ENCODE measurements at regions not wholly inside any gene's neighbourhood (a gene's known extent, or its start where the extent isn't known, plus 50 kb on each side); places are given as distances from the start of the nearest gene placed in this dataset.

DNA sequence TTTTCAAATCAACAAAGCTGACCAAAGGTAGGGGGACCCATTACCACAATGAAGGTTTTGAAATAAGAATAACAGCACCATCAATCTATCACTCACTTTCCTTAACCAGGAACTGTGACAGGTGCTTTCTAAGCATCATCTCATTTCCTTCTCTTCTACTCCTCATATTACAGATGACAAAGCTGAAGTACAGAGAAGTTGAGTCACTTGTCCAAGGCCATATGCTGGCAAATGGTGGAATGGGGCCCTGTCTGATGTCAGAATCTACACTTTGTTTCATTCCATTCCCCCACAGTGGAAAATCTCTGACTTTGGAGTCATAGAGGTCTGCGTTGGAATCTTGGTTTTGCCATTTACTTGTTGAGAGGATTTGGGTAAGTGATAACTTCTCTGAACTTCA, 222.5 kb upstream of the LRFN2 start:
- intact Hi-C loops (cut with DNase I; ENCODE audit: low total_unique reads) = no loop called here
- WGBS, 2 donors = 98 to 100% methylated on average over 1 of the region's 1 CpG
- H3K9me3 ChIP-seq = no peaks in the 10 kb centered on the region

DNA sequence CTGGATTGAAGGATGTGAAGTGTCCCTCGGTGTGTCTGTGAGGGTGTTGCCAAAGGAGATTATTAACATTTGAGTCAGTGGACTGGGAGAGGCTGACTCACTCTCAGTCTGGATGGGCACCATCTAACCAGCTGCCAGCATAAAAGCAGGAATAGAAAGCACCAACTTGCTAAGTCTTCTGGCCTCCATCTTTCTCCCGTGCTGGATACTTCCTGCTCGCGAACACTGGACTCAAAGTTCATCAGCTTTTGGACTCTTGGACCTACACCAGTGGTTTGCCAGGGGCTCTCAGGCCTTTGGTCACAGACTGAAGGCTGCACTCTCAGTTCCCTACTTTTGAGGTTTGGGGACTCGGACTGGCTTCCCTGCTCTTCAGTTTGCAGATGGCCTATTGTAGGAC, 220.3 kb upstream of the LRFN2 start:
- no peaks in the 10 kb centered on the region for H3K36me3 ChIP-seq (ENCODE audit: low read depth, missing control alignments)
- H3K4me1 ChIP-seq = no peaks in the 10 kb centered on the region
- H3K4me3 ChIP-seq = no peak overlapping the region
- intact Hi-C loops (cut with DNase I; ENCODE audit: low total_unique reads) = no loop called here
- H3K9me3 ChIP-seq = no peaks in the 10 kb centered on the region
- no peaks in the 10 kb centered on the region for H3K27me3 ChIP-seq
- TF ChIP-seq CTCF (IDR thresholded peaks at IDR 0.05) (no peak), POLR2A (IDR thresholded peaks at IDR 0.05) (no peak)
- DNase-seq = no peak
- WGBS, 2 donors = 81 to 93% methylated on average over 5 of the region's 5 CpGs
- H3K27ac ChIP-seq = no peak overlapping the region

More for the DNA sequence above, 222.5 kb upstream of the LRFN2 start:
- no peak for DNase-seq
- H3K36me3 ChIP-seq (ENCODE audit: low read depth, missing control alignments) = no peaks in the 10 kb centered on the region
- TF ChIP-seq CTCF (IDR thresholded peaks at IDR 0.05) = no peak
- TF ChIP-seq POLR2A (IDR thresholded peaks at IDR 0.05) = no peak
- no peak overlapping the region for H3K4me3 ChIP-seq
- H3K4me1 ChIP-seq = no peaks in the 10 kb centered on the region
- no peaks in the 10 kb centered on the region for H3K27me3 ChIP-seq
- no peak overlapping the region for H3K27ac ChIP-seq

- H3K9me3 ChIP-seq = no peaks in the 10 kb centered on the region
- H3K27ac ChIP-seq = no peak overlapping the region
- no peak overlapping the region for H3K4me3 ChIP-seq
- no peak for DNase-seq
- no peaks in the 10 kb centered on the region for H3K27me3 ChIP-seq
- no peaks in the 10 kb centered on the region for H3K4me1 ChIP-seq
- intact Hi-C loops (cut with DNase I; ENCODE audit: low total_unique reads) = no loop called here
- TF ChIP-seq POLR2A (IDR thresholded peaks at IDR 0.05) (no peak), CTCF (IDR thresholded peaks at IDR 0.05) (no peak)
- 60 to 71% methylated on average over 7 of the region's 7 CpGs for WGBS, 2 donors
- no peaks in the 10 kb centered on the region for H3K36me3 ChIP-seq (ENCODE audit: low read depth, missing control alignments)
Measured at GRCh38 chr6:40806256-40806864, 219.2 kb upstream of the LRFN2 start.

DNA sequence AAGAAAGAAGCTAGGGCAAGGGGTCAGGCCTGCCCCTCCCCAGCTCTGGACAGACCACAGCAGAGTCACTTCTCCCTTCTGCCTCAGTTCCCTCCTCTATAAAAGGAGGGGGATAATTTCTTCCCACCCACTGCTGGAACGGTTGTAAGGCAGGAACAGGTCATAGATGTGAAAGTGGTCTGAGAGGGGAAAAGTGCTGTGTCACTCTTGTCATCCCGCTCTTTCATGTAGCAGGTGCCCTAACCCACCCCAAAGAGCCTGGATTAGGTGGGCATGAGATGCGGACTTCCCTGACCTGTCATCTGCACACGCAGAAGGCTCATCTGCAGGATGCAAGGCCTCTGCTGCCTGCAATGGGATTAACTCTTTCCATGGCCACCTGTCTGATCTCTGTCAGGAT, 218.2 kb upstream of the LRFN2 start:
- Histone ChIP-seq H3K27me3 (no peaks in the 10 kb centered on the region), H3K4me1 (no peaks in the 10 kb centered on the region), H3K27ac (no peak overlapping the region), H3K4me3 (no peak overlapping the region), H3K9me3 (no peaks in the 10 kb centered on the region), H3K36me3 (ENCODE audit: low read depth, missing control alignments) (no peaks in the 10 kb centered on the region)
- 78 to 86% methylated on average over 4 of the region's 4 CpGs for WGBS, 2 donors
- no peak for TF ChIP-seq CTCF (IDR thresholded peaks at IDR 0.05)
- no peak for TF ChIP-seq POLR2A (IDR thresholded peaks at IDR 0.05)
- intact Hi-C loops (cut with DNase I; ENCODE audit: low total_unique reads) = no loop called here
- DNase-seq = no peak

DNA sequence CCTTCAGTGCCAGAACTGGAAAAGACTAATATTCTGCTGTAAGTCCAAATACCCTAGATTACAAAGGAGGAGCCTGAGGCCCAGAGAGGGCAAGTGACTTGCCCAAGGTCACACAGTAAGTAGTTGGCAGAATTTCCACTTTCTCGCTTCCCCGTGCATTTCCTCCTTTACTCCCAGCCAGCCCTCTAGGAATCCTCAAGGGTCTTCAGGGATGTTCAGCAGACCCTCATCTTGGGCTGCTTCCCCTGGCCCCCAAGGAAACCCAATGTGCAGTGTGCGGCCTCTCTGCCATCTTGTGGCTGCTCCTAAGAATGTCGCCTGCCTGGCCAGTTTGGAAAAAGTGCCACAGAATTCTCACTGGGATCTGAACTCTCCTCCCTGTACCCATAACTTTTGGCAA, 217.7 kb upstream of the LRFN2 start:
- Histone ChIP-seq H3K4me3 (no peak overlapping the region), H3K27me3 (no peaks in the 10 kb centered on the region), H3K4me1 (no peaks in the 10 kb centered on the region), H3K9me3 (no peaks in the 10 kb centered on the region), H3K36me3 (ENCODE audit: low read depth, missing control alignments) (no peaks in the 10 kb centered on the region), H3K27ac (no peak overlapping the region)
- WGBS, 2 donors = 81 to 91% methylated on average over 4 of the region's 4 CpGs
- TF ChIP-seq CTCF (IDR thresholded peaks at IDR 0.05) = no peak
- TF ChIP-seq POLR2A (IDR thresholded peaks at IDR 0.05) = no peak
- intact Hi-C loops (cut with DNase I; ENCODE audit: low total_unique reads) = no loop called here
- DNase-seq = no peak

Data from testis (tissue), 2 donors.